LNCAP (cell line): ENCODE measurements at regions not wholly inside any gene's neighbourhood (a gene's known extent, or its start where the extent isn't known, plus 50 kb on each side); places are given as distances from the start of the nearest gene placed in this dataset.

Experiments used
- CTCF ChIP-seq: fragments of 450-650 bp; IDR thresholded peaks from 2 replicates; pipeline ENCODE4 v1.5.1; 2017; ENCODE audit warnings: mild to moderate bottlenecking

DNA sequence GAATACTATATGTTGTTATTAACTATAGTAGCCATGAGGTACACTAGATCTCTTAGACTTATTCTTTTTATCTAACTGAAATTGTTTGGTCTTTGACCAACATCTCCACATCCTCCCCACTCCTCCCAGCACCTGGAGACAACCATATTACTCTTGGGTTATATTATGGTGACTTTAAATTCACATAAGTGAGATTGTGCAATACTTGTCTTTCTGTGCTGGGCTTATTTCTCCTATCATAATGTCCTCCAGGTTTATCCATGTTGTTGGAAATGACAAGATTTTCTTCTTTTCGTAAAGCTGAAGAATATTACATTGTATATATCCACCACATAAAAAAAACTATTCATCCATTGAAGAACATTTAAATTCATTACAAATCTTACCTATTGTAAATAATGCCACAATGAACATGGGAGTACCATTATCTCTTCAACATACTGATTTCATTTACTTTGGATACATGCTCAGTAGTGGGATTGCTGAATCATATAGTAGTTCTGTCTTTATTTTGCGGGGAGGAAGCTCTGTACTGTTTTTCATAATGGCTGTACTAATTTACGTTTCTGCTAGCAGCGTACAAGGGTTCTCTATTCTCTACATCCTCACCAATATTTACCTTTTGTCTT, 159.2 kb upstream of the SCN7A start:
- TF ChIP-seq CTCF = no peak

DNA sequence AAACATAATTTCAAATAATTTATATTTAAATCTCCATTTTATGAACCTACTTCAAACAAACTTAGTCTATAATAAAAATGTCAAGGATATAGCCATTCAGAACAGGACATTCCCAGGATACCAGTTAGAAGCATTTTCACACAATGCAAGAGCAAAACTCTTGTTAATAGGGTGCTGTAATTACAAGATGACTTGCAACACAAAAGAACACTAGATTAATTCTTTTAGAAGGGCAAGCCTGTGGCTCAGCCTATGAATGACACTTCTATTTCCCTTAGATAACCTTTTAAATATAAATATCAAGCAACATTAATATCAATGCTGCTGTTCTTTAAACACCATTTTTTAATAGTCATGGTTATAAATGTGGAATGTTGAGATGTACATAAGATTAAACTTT, 157.9 kb upstream of the SCN7A start:
- no peak for TF ChIP-seq CTCF

GRCh38 chr2:166651080-166651675, 157.1 kb upstream of the SCN7A start:
- no peak for TF ChIP-seq CTCF

DNA sequence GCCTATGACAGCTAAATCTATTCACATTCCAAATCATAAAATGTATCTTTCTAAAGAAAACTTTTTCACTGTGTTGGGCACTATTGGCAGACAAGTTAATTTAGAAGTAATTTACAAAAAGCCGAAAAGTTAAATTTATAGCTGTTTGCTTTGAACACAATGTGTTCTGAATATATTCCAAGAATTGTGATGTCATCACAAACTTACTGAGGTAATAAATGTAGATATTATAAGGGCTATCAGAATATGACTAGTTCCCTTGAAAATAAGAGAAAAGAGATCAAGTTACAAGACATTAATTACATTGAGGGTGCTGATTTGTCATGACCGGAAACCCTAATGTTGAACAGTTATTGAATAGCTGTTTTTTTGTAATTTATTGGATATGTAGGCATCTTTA, 153.9 kb upstream of the SCN7A start:
- no peak for TF ChIP-seq CTCF

DNA sequence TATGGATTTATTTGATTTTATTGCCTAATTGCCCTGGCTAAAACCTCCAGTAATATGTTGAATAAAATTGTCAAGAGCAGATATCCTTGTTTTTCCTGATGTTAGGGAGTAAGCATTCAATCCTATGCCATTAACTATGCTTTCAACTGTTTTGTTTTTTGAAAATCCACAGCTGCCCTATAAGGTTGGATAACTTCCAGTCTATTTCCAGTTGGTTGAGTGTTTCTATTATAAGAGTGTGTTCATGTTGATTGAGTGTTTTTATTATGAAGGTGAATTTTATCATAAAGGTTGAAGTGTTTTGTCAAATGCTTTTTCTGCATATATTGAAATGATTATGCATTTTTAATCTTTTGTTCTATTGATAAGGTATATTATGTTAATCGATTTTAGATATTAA, 149.9 kb upstream of the SCN7A start:
- TF ChIP-seq CTCF = no peak

GRCh38 chr2:166637051-166637450, 143.0 kb upstream of the SCN7A start:
- no peak for TF ChIP-seq CTCF

GRCh38 chr2:166634706-166635105, 140.7 kb upstream of the SCN7A start:
- TF ChIP-seq CTCF = no peak

GRCh38 chr2:166632616-166633015, 138.6 kb upstream of the SCN7A start:
- TF ChIP-seq CTCF = no peak
